Upper lobe of left lung (tissue), 6 donors: ENCODE measurements at regions not wholly inside any gene's neighbourhood (a gene's known extent, or its start where the extent isn't known, plus 50 kb on each side); places are given as distances from the start of the nearest gene placed in this dataset.

ENCODE experiments used
- ATAC-seq, 2 donors: fragments of 200-7000 bp; cut with Tn5 transposase; one replicate each; pipeline ENCODE4 v1.9.1; 2022; ENCODE audit warnings: mild to moderate bottlenecking in 2 of 2, moderate library complexity in 2 of 2; ENCODE audit not compliant: low FRiP score in 2 of 2
- DNase-seq, 2 donors: peaks; one replicate each; pipeline ENCODE4 v3.0.0-alpha.2; 2019 to 2020
- H3K27ac ChIP-seq, 4 donors: fragments of 200-600 bp; sonication (generic); one replicate each; pipeline ENCODE4 v1.5.1; 2016 to 2019
- H3K27me3 ChIP-seq, 4 donors: fragments of 200-600 bp; sonication (generic); one replicate each; pipeline ENCODE4 v1.5.1; 2017 to 2019
- H3K36me3 ChIP-seq, 4 donors: fragments of 200-600 bp; sonication (generic); one replicate each; pipeline ENCODE4 v1.5.1; 2016 to 2019
- H3K4me1 ChIP-seq, 4 donors: fragments of 200-600 bp; sonication (generic); one replicate each; pipeline ENCODE4 v1.5.1; 2018 to 2019
- H3K4me3 ChIP-seq, 4 donors: fragments of 200-600 bp; sonication (generic); one replicate each; pipeline ENCODE4 v1.5.1; 2017 to 2019; ENCODE audit warnings: mild to moderate bottlenecking in 2 of 4, moderate library complexity in 1 of 4
- H3K9me3 ChIP-seq, 4 donors: fragments of 200-600 bp; sonication (generic); one replicate each; pipeline ENCODE4 v1.5.1; 2018 to 2019
- CTCF ChIP-seq, 6 experiments: fragments of 450-650 bp in 4 of 6; fragments of 200-600 bp in 2 of 6; sonication (generic) in 2 of 6; IDR thresholded peaks; one replicate each; pipeline ENCODE4 v1.5.1; 2016 to 2019; ENCODE audit warnings: antibody characterized with exemption in 6 of 6
- EP300 ChIP-seq, 4 donors: sonication (generic); formaldehyde crosslinking; IDR thresholded peaks; one replicate each; pipeline ENCODE4 v1.5.1; 2017; ENCODE audit warnings: antibody characterized with exemption in 4 of 4, control low read depth in 2 of 4
- POLR2A ChIP-seq, 4 donors: fragments of 450-650 bp; IDR thresholded peaks; one replicate each; pipeline ENCODE4 v1.5.1; 2016 to 2017; ENCODE audit warnings: antibody characterized with exemption in 4 of 4, mild to moderate bottlenecking in 2 of 4
- POLR2AphosphoS5 ChIP-seq, 2 donors: sonication (generic); formaldehyde crosslinking; IDR thresholded peaks; one replicate each; pipeline ENCODE4 v1.5.1; 2017; ENCODE audit warnings: antibody characterized with exemption in 2 of 2
- WGBS, 2 donors: methylation state at CpG; one replicate each; pipeline ENCODE4 v1.1.5; 2017 to 2018; 5-methylcytosine and 5-hydroxymethylcytosine counted together
- donor health status: DM: no; HTN: no; CAD: no; lungs with moderate emphysema.
- donor health status: DM: no; HTN: yes; CAD: no; lungs with severe emphysema.

GRCh38 chr1:233780049-233780448 lies 124.4 kb upstream of the SLC35F3 start:
- Histone ChIP-seq H3K36me3 (no peaks in the 10 kb centered on the region), H3K4me3 (no peak overlapping the region), H3K27ac (no peak overlapping the region), H3K4me1 (no peaks in the 10 kb centered on the region), H3K9me3 (peaks cover 5 to 13% (median 9%) of the 10 kb centered on the region in 4 donors), H3K27me3 (no peaks in the 10 kb centered on the region)
- no peak for ATAC-seq
- no peak for TF ChIP-seq EP300 (IDR thresholded peaks at IDR 0.05)
- no peak for TF ChIP-seq CTCF (IDR thresholded peaks at IDR 0.05)
- TF ChIP-seq POLR2AphosphoS5 (IDR thresholded peaks at IDR 0.05), result no peak
- no peak for TF ChIP-seq POLR2A (IDR thresholded peaks at IDR 0.05)
- no peak for DNase-seq
- 89 to 93% methylated on average over 2 of the region's 2 CpGs for WGBS, 2 donors

DNA sequence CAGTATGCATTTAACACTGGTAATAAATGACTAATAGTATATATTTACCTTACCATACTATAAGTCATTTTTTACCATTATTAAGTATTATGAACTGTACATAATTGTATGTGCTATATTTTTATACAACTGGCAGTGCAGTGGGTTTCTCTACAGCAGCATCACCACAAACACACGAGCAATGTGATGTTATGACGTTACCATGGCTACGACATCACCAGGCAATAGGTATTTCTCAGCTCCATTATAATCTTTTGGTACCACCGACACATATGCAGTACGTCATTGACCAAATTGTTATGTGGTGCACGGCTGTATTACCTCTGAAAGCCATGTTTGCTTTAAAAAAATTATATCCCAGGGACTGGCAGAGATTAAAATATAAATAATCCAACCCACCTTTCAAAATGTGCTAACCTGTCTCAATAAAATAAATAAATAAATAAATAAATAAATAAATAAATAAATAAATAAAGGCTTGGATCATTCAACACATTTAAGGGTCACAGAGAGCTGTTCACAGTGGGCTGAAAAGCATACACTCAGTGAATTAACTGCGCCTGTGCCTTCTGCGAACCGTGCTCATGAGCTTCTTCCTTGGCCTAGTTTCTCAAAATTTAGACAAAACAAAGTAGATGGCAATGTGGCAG lies 121.4 kb upstream of the SLC35F3 start:
- H3K27me3 ChIP-seq, result no peaks in the 10 kb centered on the region
- H3K4me3 ChIP-seq, result no peak overlapping the region
- no peaks in the 10 kb centered on the region for H3K4me1 ChIP-seq
- peaks cover 5 to 13% (median 9%) of the 10 kb centered on the region in 4 donors for H3K9me3 ChIP-seq
- 89 to 91% methylated on average over 9 of the region's 9 CpGs for WGBS, 2 donors
- no peaks in the 10 kb centered on the region for H3K36me3 ChIP-seq
- DNase-seq, result no peak
- TF ChIP-seq CTCF (IDR thresholded peaks at IDR 0.05) (no peak), POLR2AphosphoS5 (IDR thresholded peaks at IDR 0.05) (no peak), POLR2A (IDR thresholded peaks at IDR 0.05) (no peak), EP300 (IDR thresholded peaks at IDR 0.05) (no peak)
- ATAC-seq, result no peak
- no peak overlapping the region for H3K27ac ChIP-seq

DNA sequence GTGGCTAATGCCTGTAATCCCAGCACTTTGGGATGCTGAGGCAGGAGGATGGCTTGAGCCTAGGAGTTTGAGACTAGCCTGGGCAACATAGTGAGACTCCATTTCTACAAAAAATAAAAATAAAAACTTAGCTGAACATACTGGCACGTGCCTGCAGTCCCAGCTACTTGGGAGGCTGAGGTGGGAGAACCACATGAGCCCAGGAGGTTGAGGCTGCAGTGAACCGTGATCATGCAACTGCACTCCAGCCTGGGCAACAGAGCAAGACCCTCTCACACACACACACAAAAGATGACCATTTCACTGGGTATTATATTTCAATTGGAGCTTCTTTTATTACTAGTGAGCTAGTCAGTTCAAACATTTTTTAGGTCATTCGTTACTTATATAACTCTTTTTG lies 116.9 kb upstream of the SLC35F3 start:
- Histone ChIP-seq H3K36me3 (no peaks in the 10 kb centered on the region), H3K27ac (no peak overlapping the region), H3K27me3 (no peaks in the 10 kb centered on the region), H3K4me1 (no peaks in the 10 kb centered on the region), H3K9me3 (no peaks in the 10 kb centered on the region), H3K4me3 (no peak overlapping the region)
- WGBS, 2 donors, result 76 to 89% methylated on average over 3 of the region's 3 CpGs
- ATAC-seq (no peak), DNase-seq (no peak)
- TF ChIP-seq EP300 (IDR thresholded peaks at IDR 0.05) (no peak), POLR2AphosphoS5 (IDR thresholded peaks at IDR 0.05) (no peak), CTCF (IDR thresholded peaks at IDR 0.05) (no peak), POLR2A (IDR thresholded peaks at IDR 0.05) (no peak)

DNA sequence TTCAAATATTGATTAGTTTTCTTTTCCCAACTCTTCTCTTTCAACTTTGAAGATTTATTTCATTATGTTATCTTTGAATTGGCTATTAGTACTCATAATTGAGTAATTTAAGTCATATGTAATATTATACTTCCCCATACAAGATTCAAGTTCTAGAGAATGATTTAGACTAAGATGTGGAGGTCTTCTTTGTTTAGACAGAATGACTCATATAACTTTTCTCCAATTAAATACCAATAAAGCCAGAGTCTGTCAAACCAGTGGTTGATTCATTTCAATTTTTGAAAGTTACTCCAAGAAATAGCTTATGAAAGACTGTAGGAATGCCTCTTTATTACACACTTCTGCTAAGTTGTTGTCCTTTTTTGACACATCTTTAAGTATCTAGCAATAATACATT lies 115.8 kb upstream of the SLC35F3 start:
- DNase-seq (no peak), ATAC-seq (no peak)
- Histone ChIP-seq H3K27me3 (no peaks in the 10 kb centered on the region), H3K27ac (no peak overlapping the region), H3K36me3 (no peaks in the 10 kb centered on the region), H3K9me3 (no peaks in the 10 kb centered on the region), H3K4me3 (no peak overlapping the region), H3K4me1 (no peaks in the 10 kb centered on the region)
- no peak for TF ChIP-seq EP300 (IDR thresholded peaks at IDR 0.05)
- no peak for TF ChIP-seq POLR2A (IDR thresholded peaks at IDR 0.05)
- TF ChIP-seq POLR2AphosphoS5 (IDR thresholded peaks at IDR 0.05), result no peak
- TF ChIP-seq CTCF (IDR thresholded peaks at IDR 0.05), result no peak

- DNase-seq (no peak), ATAC-seq (no peak)
- no peak for TF ChIP-seq POLR2A (IDR thresholded peaks at IDR 0.05)
- no peak for TF ChIP-seq CTCF (IDR thresholded peaks at IDR 0.05)
- TF ChIP-seq EP300 (IDR thresholded peaks at IDR 0.05), result no peak
- TF ChIP-seq POLR2AphosphoS5 (IDR thresholded peaks at IDR 0.05), result no peak
- Histone ChIP-seq H3K9me3 (no peaks in the 10 kb centered on the region), H3K27ac (no peak overlapping the region), H3K27me3 (no peaks in the 10 kb centered on the region), H3K36me3 (no peaks in the 10 kb centered on the region), H3K4me3 (no peak overlapping the region), H3K4me1 (no peaks in the 10 kb centered on the region)
- 59 to 69% methylated on average over 3 of the region's 3 CpGs for WGBS, 2 donors
Observed at GRCh38 chr1:233790121-233790520, 114.4 kb upstream of the SLC35F3 start.
